HCT116 (cell line): ENCODE measurements at regions not wholly inside any gene's neighbourhood (a gene's known extent, or its start where the extent isn't known, plus 50 kb on each side); places are given as distances from the start of the nearest gene placed in this dataset.

Source experiments
- ELF1 ChIP-seq: IDR thresholded peaks from 2 replicates; pipeline ENCODE4 v1.6.1; 2012; ENCODE audit warnings: low read depth, borderline replicate concordance
- EZH2 ChIP-seq: fragments of 200-600 bp; sonication (generic); IDR thresholded peaks from 2 replicates; pipeline ENCODE4 v1.6.1; 2017; ENCODE audit warnings: antibody characterized with exemption, mixed run types
- FOSL1 ChIP-seq: IDR thresholded peaks from 2 replicates; pipeline ENCODE4 v1.6.1; 2012; ENCODE audit warnings: low read depth
- POLR2A ChIP-seq: IDR thresholded peaks from 2 replicates; pipeline ENCODE4 v1.7.0; 2011; ENCODE audit warnings: borderline replicate concordance; ENCODE audit not compliant: insufficient read depth, insufficient read length; ENCODE audit errors: extremely low read depth
- POLR2AphosphoS5 ChIP-seq: IDR thresholded peaks from 2 replicates; pipeline ENCODE4 v1.6.1; 2011; ENCODE audit warnings: mild to moderate bottlenecking, low read depth, low read length, moderate library complexity
- RAD21 ChIP-seq: IDR thresholded peaks from 2 replicates; pipeline ENCODE4 v1.6.1; 2012; ENCODE audit warnings: low read depth, mild to moderate bottlenecking
- SP1 ChIP-seq: IDR thresholded peaks from 2 replicates; pipeline ENCODE4 v1.6.1; 2012; ENCODE audit warnings: low read depth
- SRF ChIP-seq: IDR thresholded peaks from 2 replicates; pipeline ENCODE4 v1.6.1; 2012; ENCODE audit warnings: low read depth
- TF ChIP-seq, protein P1 (sequence below), 3 experiments: fragments of 200-600 bp in 1 of 3; sonication (generic) in 1 of 3; IDR thresholded peaks in 2 of 3; conservative IDR thresholded peaks in 1 of 3; 2 replicates each; pipeline ENCODE4 v1.5.1; 2012 to 2017; ENCODE audit warnings: low read depth in 2 of 3, low read length in 2 of 3, antibody characterized with exemption in 1 of 3, borderline replicate concordance in 1 of 3, control low read depth in 1 of 3, mild to moderate bottlenecking in 1 of 3, mixed read lengths in 1 of 3, mixed run types in 1 of 3, moderate library complexity in 1 of 3; ENCODE audit not compliant: insufficient read depth in 1 of 3
- TF ChIP-seq, protein P2 (sequence below): IDR thresholded peaks from 2 replicates; pipeline ENCODE4 v1.6.1; 2012
- TF ChIP-seq, protein P3 (sequence below): IDR thresholded peaks from 2 replicates; pipeline ENCODE4 v1.6.1; 2012; ENCODE audit warnings: low read depth
- TF ChIP-seq, protein P4 (sequence below): IDR thresholded peaks from 2 replicates; pipeline ENCODE4 v1.6.1; 2011; ENCODE audit warnings: mild to moderate bottlenecking, low read length, moderate library complexity; ENCODE audit not compliant: insufficient replicate concordance; ENCODE audit errors: extremely low read depth
- TF ChIP-seq, protein P5 (sequence below): IDR thresholded peaks from 2 replicates; pipeline ENCODE4 v1.6.1; 2012

DNA sequence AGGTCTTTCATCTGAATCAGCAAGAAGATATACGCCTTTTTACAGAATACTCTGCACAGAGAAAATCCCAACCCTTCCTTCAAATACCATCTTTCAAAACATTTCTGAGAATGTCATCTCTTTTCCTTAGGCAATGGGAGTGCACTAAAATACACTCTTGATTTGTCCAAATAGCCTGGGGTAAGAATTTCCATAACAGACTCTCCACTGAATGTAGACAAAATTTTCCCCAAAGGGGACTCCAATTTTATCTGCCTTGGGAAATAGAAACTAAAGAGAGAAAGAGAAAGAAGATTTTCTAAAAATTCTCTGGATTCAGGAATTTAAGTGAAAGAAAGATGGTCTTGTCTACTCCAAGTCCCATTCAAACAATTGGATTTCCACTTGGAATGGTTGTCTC lies 394.5 kb upstream of the CHAC2 start:
- TF ChIP-seq, protein P1, sequence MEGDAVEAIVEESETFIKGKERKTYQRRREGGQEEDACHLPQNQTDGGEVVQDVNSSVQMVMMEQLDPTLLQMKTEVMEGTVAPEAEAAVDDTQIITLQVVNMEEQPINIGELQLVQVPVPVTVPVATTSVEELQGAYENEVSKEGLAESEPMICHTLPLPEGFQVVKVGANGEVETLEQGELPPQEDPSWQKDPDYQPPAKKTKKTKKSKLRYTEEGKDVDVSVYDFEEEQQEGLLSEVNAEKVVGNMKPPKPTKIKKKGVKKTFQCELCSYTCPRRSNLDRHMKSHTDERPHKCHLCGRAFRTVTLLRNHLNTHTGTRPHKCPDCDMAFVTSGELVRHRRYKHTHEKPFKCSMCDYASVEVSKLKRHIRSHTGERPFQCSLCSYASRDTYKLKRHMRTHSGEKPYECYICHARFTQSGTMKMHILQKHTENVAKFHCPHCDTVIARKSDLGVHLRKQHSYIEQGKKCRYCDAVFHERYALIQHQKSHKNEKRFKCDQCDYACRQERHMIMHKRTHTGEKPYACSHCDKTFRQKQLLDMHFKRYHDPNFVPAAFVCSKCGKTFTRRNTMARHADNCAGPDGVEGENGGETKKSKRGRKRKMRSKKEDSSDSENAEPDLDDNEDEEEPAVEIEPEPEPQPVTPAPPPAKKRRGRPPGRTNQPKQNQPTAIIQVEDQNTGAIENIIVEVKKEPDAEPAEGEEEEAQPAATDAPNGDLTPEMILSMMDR (IDR thresholded peaks at IDR 0.05 in 2 of 3, conservative IDR thresholded peaks at IDR 0.05 in 1 of 3; ENCODE audit: borderline replicate concordance in 1 of 3, insufficient read depth in 1 of 3, low read depth in 2 of 3, low read length in 2 of 3) = no peak
- TF ChIP-seq, protein P2, sequence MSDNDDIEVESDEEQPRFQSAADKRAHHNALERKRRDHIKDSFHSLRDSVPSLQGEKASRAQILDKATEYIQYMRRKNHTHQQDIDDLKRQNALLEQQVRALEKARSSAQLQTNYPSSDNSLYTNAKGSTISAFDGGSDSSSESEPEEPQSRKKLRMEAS = no peak
- TF ChIP-seq EZH2 (no peak), SP1 (no peak), RAD21 (no peak), POLR2AphosphoS5 (no peak), POLR2A (no peak), ELF1 (no peak), SRF (no peak), FOSL1 (no peak)
- TF ChIP-seq, protein P3, sequence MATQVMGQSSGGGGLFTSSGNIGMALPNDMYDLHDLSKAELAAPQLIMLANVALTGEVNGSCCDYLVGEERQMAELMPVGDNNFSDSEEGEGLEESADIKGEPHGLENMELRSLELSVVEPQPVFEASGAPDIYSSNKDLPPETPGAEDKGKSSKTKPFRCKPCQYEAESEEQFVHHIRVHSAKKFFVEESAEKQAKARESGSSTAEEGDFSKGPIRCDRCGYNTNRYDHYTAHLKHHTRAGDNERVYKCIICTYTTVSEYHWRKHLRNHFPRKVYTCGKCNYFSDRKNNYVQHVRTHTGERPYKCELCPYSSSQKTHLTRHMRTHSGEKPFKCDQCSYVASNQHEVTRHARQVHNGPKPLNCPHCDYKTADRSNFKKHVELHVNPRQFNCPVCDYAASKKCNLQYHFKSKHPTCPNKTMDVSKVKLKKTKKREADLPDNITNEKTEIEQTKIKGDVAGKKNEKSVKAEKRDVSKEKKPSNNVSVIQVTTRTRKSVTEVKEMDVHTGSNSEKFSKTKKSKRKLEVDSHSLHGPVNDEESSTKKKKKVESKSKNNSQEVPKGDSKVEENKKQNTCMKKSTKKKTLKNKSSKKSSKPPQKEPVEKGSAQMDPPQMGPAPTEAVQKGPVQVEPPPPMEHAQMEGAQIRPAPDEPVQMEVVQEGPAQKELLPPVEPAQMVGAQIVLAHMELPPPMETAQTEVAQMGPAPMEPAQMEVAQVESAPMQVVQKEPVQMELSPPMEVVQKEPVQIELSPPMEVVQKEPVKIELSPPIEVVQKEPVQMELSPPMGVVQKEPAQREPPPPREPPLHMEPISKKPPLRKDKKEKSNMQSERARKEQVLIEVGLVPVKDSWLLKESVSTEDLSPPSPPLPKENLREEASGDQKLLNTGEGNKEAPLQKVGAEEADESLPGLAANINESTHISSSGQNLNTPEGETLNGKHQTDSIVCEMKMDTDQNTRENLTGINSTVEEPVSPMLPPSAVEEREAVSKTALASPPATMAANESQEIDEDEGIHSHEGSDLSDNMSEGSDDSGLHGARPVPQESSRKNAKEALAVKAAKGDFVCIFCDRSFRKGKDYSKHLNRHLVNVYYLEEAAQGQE = no peak
- TF ChIP-seq, protein P4, sequence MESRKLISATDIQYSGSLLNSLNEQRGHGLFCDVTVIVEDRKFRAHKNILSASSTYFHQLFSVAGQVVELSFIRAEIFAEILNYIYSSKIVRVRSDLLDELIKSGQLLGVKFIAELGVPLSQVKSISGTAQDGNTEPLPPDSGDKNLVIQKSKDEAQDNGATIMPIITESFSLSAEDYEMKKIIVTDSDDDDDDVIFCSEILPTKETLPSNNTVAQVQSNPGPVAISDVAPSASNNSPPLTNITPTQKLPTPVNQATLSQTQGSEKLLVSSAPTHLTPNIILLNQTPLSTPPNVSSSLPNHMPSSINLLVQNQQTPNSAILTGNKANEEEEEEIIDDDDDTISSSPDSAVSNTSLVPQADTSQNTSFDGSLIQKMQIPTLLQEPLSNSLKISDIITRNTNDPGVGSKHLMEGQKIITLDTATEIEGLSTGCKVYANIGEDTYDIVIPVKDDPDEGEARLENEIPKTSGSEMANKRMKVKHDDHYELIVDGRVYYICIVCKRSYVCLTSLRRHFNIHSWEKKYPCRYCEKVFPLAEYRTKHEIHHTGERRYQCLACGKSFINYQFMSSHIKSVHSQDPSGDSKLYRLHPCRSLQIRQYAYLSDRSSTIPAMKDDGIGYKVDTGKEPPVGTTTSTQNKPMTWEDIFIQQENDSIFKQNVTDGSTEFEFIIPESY = no peak
- TF ChIP-seq, protein P5, sequence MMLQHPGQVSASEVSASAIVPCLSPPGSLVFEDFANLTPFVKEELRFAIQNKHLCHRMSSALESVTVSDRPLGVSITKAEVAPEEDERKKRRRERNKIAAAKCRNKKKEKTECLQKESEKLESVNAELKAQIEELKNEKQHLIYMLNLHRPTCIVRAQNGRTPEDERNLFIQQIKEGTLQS = no peak
